ENCODE measurements at regions not wholly inside any gene's neighbourhood (a gene's known extent, or its start where the extent isn't known, plus 50 kb on each side); places are given as distances from the start of the nearest gene placed in this dataset.
A peak's percentile ranks its signal among the peaks of the same experiment; 100 is the strongest.
"Not testable (repeated sequence)": the region's sequence is repeated elsewhere in the genome, so short reads cannot be mapped to it uniquely, and the experiment has no call there.

GRCh38 chr3:8319935-8320634 is 181.5 kb upstream of the LMCD1 start:
- no peak for DNase-seq

- DNase-seq = no peak
Measured at GRCh38 chr3:8320711-8321458, 180.7 kb upstream of the LMCD1 start.

DNA sequence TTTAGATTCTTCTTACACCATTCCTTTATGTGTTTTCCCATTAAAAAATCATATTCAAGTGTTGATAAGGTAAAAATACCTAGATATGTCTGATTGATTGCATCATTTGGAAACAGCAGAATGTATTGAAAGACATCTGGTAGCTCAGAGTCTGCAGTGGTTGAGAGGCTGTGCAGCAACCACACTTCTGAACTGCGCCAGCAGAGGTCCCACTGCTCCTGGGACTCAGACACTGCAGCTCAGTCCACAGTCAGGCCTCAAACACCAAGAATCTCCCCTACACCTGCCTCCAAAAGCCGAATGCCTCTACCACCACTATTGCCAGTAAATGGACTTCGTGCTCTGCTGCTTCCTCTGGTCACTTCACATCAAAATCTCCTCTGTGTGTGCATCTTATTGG is 176.9 kb upstream of the LMCD1 start:
- no peak for DNase-seq

DNA sequence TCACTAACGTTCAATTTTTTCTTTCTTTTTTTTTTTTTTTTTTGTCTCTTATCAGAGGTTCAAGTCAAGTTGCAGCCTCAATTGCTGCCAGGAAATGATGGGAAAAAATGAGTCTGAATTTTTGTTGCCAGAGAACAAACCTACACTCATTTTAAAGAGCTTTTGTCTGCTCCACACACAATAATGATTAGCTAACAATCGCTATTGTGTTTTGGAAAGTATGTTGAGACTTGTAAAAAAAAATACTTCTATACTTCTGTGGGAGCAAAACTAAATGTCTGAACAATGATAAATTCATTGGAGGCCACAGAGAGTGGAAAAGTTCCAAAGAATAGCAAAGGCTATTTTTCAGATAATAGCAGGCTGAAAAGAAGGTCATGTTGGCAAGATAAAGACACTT is 176.3 kb upstream of the LMCD1 start:
- DNase-seq = no peak

DNA sequence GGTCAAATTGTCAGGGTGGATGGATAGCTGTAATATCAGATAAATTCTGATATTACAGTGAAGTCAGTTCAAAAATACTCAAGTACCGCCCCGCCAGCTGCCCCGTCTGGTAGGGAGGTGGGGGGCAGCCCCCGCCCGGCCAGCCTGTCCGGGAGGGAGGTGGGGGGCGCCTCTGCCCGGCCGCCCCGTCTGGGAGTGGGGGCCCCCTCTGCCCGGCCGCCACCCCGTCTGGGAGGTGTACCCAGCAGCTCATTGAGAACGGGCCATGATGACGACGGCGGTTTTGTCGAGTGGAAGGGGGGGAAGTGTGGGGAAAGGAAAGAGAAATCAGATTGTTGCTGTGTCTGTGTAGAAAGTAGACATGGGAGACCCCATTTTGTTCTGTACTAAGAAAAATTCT is 175.8 kb upstream of the LMCD1 start:
- not testable (repeated sequence) for DNase-seq

GRCh38 chr3:8327739-8328138 is 173.9 kb upstream of the LMCD1 start:
- no peak for DNase-seq

DNA sequence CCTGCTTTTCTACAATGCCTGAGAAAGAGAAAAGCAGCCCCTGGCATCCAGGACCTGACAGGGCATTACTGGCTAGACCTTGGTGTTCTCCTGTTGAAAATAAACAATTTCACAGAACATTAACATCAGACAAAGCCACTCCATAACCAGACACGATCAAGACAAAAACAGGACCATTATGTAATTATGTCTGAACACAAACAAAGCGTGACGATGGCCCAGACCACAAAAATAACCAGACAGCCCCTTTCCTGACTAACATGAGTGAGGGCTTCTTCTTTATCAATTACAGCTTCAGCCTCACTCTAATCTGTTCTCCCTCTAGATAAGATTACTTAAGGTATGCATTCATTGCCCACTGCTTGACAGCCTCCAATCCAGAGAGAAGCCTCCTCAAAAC is 172.7 kb upstream of the LMCD1 start:
- peak; percentile 63 for DNase-seq

DNA sequence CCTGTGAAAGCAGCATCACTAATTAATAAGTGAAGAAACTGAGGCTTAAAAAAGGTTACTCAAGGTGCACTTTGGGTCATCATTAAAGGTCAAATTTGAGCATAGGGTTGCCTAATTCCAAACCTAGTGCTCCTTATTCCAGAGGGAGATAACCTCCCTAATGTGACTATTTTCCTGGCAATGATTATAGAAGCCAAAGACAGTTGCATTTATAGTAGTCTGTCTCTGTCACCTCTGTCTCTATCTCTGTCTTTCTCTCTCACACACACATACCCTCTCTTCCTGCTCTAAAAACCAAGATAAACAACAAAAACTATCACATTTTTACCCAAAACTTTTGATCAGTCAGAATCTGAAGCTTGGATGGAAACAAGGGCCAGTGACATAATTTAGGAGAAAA is 172.0 kb upstream of the LMCD1 start:
- no peak for DNase-seq

DNA sequence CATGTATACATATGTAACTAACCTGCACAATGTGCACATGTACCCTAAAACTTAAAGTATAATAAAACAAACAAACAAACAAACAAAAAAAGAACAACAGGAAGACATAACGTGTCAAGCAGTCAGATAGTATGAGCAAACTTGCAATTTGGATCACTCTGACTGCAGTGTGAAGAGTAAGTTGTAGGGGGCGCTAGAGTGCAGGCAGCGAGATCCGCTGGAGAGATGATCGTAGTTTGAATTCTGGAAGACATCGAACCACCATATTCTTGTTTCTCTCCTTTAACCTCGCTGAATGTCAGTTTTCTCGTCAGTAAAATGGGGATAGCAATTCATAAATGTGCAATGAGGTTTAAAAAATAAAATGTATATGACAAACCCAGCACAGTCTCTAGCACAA is 165.2 kb upstream of the LMCD1 start:
- no peak for DNase-seq

- no peak for DNase-seq
Measured at GRCh38 chr3:8338424-8338823, 163.2 kb upstream of the LMCD1 start.

GRCh38 chr3:8341821-8342247 is 159.8 kb upstream of the LMCD1 start:
- DNase-seq = no peak

DNA sequence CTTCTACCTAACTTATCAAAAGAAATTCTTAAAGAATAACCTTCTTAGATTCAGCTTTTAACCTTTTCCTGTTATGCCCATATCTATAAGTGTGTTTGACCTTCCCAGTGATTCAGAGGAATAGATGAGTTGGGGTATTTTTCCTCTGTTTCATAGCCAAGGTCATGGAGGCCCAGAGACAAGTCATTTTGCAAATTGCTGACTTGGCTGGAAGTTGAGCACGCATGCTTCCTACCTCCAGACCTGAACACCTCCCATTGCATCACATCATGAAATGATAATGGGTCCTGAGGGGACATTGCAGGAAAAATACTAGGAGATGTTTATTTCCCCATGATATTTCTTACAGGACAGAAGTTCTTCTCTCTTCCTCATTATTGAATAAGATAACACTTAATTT is 158.6 kb upstream of the LMCD1 start:
- DNase-seq = no peak

- no peak for DNase-seq
Measured at GRCh38 chr3:8345398-8345797, 156.2 kb upstream of the LMCD1 start.

DNA sequence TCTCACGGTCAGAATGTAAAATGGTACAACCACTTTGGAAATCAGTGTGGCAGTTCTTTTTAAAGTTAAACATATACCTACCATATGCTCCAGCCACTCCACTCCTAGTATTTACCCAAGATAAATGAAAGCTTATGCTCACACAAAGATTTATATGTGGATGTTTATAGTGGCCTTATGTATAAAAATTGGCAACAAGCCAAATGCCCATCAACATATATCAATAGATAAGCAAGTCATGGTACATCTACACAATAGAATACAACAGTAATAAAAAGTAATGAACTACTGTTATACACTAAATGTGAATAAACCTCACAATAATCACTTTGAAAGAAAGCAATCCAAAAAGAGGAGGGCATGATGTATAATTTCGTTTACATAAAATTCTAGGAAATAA is 153.5 kb upstream of the LMCD1 start:
- no peak for DNase-seq

- no peak for DNase-seq
Measured at GRCh38 chr3:8352475-8352874, 149.1 kb upstream of the LMCD1 start.

GRCh38 chr3:8353364-8353763 is 148.3 kb upstream of the LMCD1 start:
- DNase-seq = no peak

DNA sequence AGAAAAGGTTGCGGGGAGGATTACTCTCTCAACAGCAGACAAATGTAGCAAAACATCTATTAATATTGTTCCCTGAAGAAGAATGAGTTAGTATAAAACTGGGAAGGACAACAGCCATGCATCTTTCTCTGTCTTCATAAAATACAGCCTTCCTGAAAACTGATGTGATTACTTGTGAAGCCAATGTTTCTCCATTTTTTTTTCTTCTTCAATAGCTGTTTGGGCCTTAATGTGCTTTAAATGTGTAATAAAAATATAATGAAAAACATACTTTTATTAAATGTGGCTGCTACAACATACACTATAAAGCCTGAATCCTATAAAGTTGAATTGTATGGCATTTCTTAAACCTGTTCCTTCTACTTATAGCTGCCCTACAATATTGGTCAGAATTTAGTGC is 146.3 kb upstream of the LMCD1 start:
- DNase-seq = no peak

DNA sequence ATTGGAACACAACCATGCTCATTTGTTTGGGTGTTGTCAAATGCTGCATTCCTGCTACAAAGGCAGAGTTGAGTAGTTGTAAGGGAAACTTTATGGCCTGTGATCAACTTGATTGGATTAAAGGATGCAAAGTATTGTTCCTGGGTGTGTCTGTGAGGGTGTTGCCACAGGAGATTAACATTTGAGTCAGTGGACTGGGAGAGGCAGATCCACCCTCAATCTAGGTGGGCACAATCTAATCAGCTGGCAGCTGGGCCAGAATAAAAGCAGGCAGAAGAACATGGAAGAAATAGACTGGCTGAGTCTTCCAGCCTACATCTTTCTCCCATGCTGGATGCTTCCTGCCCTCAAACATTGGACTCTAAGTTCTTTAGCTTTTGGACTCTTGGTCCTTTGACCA is 145.6 kb upstream of the LMCD1 start:
- DNase-seq = not testable (repeated sequence)

DNA sequence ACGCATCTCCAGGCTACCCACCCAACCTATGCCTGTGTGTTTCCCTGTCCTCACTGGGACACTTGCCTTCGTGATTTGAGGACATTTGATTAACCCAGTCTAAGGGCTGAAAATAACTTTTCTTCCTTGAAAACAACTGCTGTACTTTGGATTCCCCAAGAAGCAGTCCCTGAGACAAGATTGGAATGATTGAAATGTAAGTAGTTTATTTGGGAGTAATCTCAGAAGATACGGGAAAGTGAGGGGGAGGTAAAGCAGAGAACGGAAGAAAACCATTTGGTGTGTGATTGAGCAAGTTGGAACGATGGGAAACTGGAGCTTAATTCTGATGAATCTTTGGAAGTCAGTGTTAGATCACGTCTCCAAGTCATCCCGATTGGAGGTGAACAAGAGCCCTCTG is 143.8 kb upstream of the LMCD1 start:
- DNase-seq = no peak

DNA sequence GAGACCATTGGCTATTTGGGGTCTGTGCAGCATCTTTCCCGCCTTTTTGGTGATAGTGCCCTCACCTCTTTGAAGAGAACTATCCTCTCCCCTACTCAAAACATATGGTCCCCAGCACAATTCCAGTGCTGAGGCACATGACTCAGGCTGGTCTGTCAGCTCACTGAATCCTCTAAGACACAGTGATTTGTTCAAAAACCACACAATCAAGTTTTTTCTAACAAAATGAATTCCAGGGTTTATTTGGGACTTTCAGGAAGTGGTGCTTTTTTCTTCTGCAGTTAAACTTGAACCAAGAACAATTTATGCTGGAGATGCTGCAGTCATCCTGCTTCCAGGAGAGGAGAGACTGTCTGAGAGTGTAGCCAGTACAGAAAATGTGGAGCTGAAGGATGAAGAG is 142.5 kb upstream of the LMCD1 start:
- no peak for DNase-seq

DNA sequence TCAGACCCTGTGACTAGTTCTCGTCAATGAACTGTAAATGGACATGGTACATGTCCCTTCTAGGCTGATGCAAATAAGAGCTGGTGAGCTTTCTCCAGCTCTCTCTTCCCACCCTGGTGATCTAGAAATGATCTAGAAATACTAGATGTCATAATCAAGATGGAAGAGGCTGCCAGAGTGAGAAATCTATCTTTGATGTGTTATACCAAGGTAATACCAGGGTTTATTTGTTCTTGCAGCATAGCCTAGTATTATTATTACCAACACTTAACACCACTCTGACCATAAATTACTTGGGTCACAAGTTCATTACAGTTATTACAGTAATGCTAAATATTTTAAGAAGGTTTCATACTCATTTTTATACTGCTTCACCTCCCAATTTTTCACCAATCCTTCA is 138.4 kb upstream of the LMCD1 start:
- DNase-seq = no peak

GRCh38 chr3:8365541-8365940 is 136.1 kb upstream of the LMCD1 start:
- no peak for DNase-seq

DNA sequence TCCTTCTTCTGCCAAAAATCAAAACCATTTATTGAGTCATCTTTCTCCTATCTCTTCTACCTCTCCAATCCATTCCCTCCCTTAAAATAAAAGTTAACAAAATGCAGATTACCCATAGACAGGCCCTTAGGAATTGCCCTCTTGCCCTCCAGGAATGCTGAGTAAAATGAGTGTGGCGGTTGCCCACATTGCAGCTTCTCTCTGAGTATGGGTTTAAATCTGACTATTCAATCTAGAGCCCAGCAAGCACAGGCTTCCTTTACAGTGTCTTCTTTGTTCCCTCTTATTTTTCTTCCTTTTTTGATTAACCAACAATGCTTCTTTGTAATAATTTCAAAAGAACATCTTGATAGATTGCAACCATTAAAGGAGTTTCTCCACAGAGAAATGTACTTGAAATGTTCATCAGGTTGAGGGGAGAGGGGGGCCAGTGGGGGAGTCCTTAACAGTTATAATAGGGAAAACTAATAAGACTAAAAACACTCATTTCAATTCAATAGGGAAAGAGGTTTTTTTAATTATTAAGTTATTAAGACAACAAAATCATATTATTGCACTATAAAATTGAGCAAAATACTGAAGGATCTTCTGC is 135.3 kb upstream of the LMCD1 start:
- DNase-seq = no peak

GRCh38 chr3:8368598-8368997 is 133.0 kb upstream of the LMCD1 start:
- DNase-seq = no peak
